NCI-H446 treated with DMSO at 0.1 percent for 48 hours (cell line): ENCODE measurements at regions not wholly inside any gene's neighbourhood (a gene's known extent, or its start where the extent isn't known, plus 50 kb on each side); places are given as distances from the start of the nearest gene placed in this dataset.
"Not testable (repeated sequence)": the region's sequence is repeated elsewhere in the genome, so short reads cannot be mapped to it uniquely, and the experiment has no call there.

Source experiments
- DNase-seq: peaks from one replicate; lab custom pipeline; 2025; lab: John Stamatoyannopoulos, UW

- no peak for DNase-seq
Observed at GRCh38 chr2:2797797-2798196, 466.7 kb upstream of the MYT1L start.

GRCh38 chr2:2796207-2796606, 465.1 kb upstream of the MYT1L start:
- DNase-seq: no peak

DNA sequence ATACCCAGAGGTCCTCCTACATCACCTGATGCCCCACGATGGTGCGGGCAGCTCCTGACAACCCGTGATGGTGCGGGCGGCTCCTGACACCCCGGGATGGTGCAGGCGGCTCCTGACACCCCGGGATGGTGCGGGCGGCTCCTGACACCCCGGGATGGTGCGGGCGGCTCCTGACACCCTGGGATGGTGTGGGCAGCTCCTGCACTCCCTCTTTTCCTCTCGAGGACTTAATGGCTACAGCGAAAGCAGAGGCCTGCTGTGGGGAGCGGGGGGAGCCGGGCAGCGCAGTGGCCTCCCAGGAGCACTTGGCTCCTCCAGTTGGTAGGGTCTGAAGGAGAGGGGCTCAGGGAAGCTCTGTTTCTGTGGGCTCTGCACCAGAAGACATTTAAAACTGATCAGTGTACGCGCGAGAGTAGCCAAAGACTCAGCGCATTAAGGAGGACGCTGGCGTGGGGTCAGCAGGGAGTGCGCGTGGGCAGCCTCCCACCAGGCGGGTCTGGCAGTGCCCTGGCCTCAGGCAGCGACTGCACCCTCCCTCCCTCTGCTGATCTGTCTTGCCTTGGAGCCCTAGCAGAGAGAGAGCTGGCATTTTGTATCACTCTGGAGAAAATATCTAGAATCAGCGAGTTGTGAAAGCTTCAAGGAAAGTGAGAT, 464.5 kb upstream of the MYT1L start:
- DNase-seq: no peak

DNA sequence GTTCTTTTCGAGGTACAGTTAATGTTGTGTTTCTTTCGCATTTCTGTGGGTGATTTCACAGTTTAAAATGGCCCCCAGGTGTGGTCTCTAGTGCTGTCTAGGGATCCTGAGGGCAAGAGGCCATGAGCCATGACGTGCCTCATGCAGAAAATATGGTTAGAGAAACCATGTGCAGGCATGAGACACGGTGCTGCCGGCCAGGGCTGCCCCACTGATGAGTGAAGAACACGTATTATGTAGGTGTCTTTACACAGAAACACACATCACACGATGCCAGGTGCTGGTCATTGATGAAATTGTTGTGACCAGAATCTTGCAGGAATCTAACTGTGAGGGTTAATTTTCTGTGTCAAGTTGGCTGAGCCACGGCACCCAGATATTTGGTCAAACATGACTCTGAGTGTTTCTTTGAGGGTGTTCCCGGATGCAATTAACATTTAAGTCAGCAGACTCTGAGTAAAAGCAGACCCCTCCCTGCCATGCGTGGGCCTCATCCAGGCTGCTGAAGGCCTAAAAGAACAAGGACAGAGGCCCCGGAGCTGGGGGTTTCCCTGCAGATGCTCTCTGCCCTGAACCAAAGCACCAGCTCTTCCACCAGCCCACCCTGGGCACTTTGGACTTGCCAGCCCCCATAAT, 463.0 kb upstream of the MYT1L start:
- no peak for DNase-seq

GRCh38 chr2:2793514-2793913, 462.4 kb upstream of the MYT1L start:
- DNase-seq: no peak

GRCh38 chr2:2791606-2792005, 460.5 kb upstream of the MYT1L start:
- DNase-seq: no peak

DNA sequence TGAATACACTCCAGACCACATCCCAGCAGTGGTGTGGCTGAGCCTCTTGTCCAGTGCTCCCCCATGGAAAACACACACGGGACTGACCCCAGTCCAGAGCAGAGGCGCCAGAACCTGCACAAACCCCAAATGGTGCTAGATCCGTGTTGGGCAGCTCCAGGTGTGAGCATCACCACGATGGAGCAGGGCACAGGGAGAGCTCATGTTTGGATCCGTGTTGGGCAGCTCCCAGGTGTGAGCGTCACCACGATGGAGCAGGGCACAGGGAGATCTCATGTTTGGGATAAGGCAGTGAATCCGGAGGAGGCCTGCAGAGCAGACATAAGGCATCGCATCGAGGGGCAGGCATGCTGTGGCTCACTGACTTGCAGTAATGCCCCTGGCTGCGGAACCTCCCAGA, 460.0 kb upstream of the MYT1L start:
- DNase-seq: no peak

- DNase-seq: no peak
Observed at GRCh38 chr2:2788076-2788475, 457.0 kb upstream of the MYT1L start.

- DNase-seq: no peak
Observed at GRCh38 chr2:2787301-2787907, 456.3 kb upstream of the MYT1L start.

GRCh38 chr2:2782007-2782406, 450.9 kb upstream of the MYT1L start:
- DNase-seq: no peak

GRCh38 chr2:2779727-2780126, 448.7 kb upstream of the MYT1L start:
- DNase-seq: no peak

DNA sequence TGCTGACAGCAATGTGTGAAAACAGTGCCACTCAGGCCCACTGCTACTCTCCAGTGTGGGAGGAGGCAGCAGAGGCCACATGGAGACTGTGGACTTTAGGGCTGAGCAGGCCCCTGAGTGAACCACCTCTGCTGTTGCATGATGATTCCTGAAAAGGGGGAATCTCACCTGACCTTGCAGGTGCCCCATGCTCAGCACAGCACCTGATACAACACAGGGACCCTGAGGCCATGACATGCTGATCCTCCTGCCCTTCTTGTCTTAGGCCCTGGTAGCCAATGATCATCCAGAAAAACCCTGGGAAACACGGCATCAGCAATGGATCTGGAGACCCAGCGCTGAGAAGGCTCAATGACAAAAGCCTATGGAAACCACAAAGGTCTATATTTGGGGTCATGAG, 446.8 kb upstream of the MYT1L start:
- DNase-seq: no peak

DNA sequence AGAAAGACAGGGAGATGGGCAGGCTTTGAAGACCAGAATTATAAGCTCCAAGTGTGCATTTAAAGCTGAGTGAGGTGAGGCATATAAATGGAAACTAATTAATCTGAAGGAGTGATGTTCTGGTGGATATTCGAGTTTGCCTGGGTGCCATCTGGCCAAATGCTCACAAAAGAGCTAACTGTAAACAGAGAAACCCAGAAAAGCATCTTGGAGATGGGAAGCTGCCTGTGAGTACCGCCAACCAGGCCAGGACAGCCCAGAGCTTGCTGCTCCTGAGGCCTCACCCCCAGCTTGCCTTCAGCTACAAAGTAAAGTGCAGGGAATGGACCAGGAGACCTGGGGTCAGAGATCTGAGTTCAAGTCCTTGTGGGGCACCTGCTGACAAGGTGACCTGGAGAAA, 446.1 kb upstream of the MYT1L start:
- DNase-seq: peak; percentile 27

GRCh38 chr2:2775018-2775417, 443.9 kb upstream of the MYT1L start:
- DNase-seq: peak; percentile 50

- no peak for DNase-seq
Observed at GRCh38 chr2:2773692-2774091, 442.6 kb upstream of the MYT1L start.

GRCh38 chr2:2773080-2773479, 442.0 kb upstream of the MYT1L start:
- DNase-seq: not testable (repeated sequence)

GRCh38 chr2:2771721-2772411, 440.8 kb upstream of the MYT1L start:
- no peak for DNase-seq

DNA sequence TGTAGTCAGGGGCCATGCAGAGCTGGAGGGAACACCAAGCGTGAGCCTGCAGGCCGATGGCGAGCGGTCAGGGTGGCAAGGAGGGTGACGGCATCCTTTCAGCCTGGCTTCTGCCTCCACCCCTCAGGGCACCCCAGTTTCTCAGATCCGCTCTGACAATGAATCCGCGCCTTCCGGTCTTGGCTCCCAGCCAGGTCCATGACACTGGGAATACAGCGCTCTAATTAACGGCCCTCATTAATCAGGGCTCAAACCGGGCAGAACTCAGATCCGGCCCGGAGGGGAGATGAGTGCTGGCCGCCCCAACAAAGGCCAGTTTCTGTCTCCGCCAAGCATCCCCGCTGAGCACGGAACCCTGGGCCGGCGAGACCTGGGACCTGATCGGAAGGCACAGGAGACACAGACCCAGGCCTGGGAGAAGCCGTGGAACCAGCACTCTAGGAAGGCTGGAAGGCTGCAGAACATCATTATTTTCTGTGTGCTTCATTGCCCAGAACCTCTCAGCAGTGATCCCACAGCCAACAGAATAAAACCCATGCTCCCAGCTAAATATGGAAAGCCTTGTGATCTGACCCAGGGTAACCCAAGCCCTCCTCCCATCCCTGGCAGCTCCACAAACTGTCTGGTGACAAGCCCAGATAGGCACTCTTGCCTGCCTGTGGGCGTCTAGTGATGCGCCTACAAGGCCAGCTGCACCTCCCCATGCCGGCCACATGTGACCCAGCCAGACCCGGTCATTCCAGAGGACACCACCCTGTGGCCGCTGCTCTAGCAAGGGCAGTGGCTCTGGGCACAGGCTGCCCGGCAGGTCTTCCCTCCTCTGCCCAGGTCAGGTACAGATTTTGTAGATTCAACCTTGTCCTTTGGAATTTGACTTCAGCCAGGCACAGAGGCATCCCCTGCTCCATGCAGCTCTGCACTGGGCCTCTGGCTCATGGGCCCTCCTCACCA, 438.7 kb upstream of the MYT1L start:
- DNase-seq: peak; percentile 38

GRCh38 chr2:2768476-2768875, 437.4 kb upstream of the MYT1L start:
- no peak for DNase-seq

GRCh38 chr2:2767837-2768236, 436.8 kb upstream of the MYT1L start:
- DNase-seq: no peak

- DNase-seq: no peak
Observed at GRCh38 chr2:2765839-2766495, 434.9 kb upstream of the MYT1L start.
